GM10248 (cell line): ENCODE measurements at regions not wholly inside any gene's neighbourhood (a gene's known extent, or its start where the extent isn't known, plus 50 kb on each side); places are given as distances from the start of the nearest gene placed in this dataset.
A peak's percentile ranks its signal among the peaks of the same experiment; 100 is the strongest.

Experiments
- CTCF ChIA-PET: fragments of 300-600 bp; sonication (Branson Sonifier 250); formaldehyde crosslinking; extraction: SDS; loops from one replicate; lab custom pipeline; 2021; ENCODE audit warnings: antibody characterized with exemption; lab: Yijun Ruan, JAX
- POLR2A ChIA-PET: fragments of 350-650 bp; sonication (Branson Sonifier 250); formaldehyde crosslinking; extraction: SDS; loops from one replicate; lab custom pipeline; 2020; ENCODE audit warnings: antibody characterized with exemption; lab: Yijun Ruan, JAX
- DNase-seq: peaks from one replicate; pipeline ENCODE4 v3.0.0; 2012; ENCODE audit errors: extremely low spot score
- CTCF ChIP-seq: IDR thresholded peaks from 2 replicates; pipeline ENCODE4 v1.5.1; 2012; ENCODE audit warnings: mild to moderate bottlenecking, low read depth; ENCODE audit errors: extremely low read depth, missing control alignments, control extremely low read depth

- TF ChIP-seq CTCF: no peak
- POLR2A ChIA-PET: interaction anchor here (0.6 to 3.2 kb wide), 5 partner anchors 20 to 573 kb away, joined by 3 to 19 read pairs (median 3); no protein-coding TSS in a partner anchor
- CTCF ChIA-PET: interaction anchor here (0.6 to 6.9 kb wide), 10 partner anchors 12 to 61 kb away, joined by 3 to 43 read pairs (median 16); no protein-coding TSS in a partner anchor
- no peak for DNase-seq
Observed at GRCh38 chr14:22508662-22509035, 80.4 kb downstream of the DAD1 start.

GRCh38 chr14:22508150-22508457, 80.9 kb downstream of the DAD1 start:
- no peak for DNase-seq
- TF ChIP-seq CTCF: no peak
- ChIA-PET CTCF (interaction anchor here (1.7 to 6.9 kb wide), 8 partner anchors 10 to 62 kb away, joined by 10 to 43 read pairs (median 20); no protein-coding TSS in a partner anchor), POLR2A (interaction anchor here (1.9 to 3.2 kb wide), 2 partner anchors 19 to 42 kb away, joined by 8 to 19 read pairs; no protein-coding TSS in a partner anchor)

- POLR2A ChIA-PET: interaction anchor here (0.6 to 1.9 kb wide), 8 partner anchors 9 to 1705 kb away, joined by 3 to 8 read pairs (median 4); no protein-coding TSS in a partner anchor
- TF ChIP-seq CTCF: no peak
- no peak for DNase-seq
- CTCF ChIA-PET: interaction anchor here (0.9 to 6.9 kb wide), 16 partner anchors 8 to 63 kb away, joined by 3 to 43 read pairs (median 8); no protein-coding TSS in a partner anchor
Observed at GRCh38 chr14:22506778-22507351, 82.2 kb downstream of the DAD1 start.

- DNase-seq: no peak
- ChIA-PET POLR2A (interaction anchor here (1.2 to 1.3 kb wide), 4 partner anchors 9 to 29 kb away, joined by 3 to 6 read pairs (median 4); no protein-coding TSS in a partner anchor), CTCF (interaction anchor here (1.0 to 6.9 kb wide), 16 partner anchors 8 to 367 kb away, joined by 3 to 43 read pairs (median 8); no protein-coding TSS in a partner anchor)
- no peak for TF ChIP-seq CTCF
Observed at GRCh38 chr14:22506378-22506710, 82.7 kb downstream of the DAD1 start.

GRCh38 chr14:22505697-22506377, 83.2 kb downstream of the DAD1 start:
- ChIA-PET POLR2A (interaction anchor here (1.2 to 1.3 kb wide), 2 partner anchors 14 to 17 kb away, joined by 3 to 5 read pairs; no protein-coding TSS in a partner anchor), CTCF (interaction anchor here (0.9 to 6.9 kb wide), 20 partner anchors 8 to 367 kb away, joined by 3 to 43 read pairs (median 8); no protein-coding TSS in a partner anchor)
- peak; percentile 48 for DNase-seq
- no peak for TF ChIP-seq CTCF

- no peak for TF ChIP-seq CTCF
- DNase-seq: no peak
- ChIA-PET POLR2A (interaction anchor here (1.2 to 1.3 kb wide), 2 partner anchors 13 to 16 kb away, joined by 3 to 5 read pairs; no protein-coding TSS in a partner anchor), CTCF (interaction anchor here (0.9 to 6.9 kb wide), 16 partner anchors 9 to 368 kb away, joined by 3 to 43 read pairs (median 8); no protein-coding TSS in a partner anchor)
Observed at GRCh38 chr14:22505309-22505696, 83.7 kb downstream of the DAD1 start.
